H1 (cell line): ENCODE measurements at regions not wholly inside any gene's neighbourhood (a gene's known extent, or its start where the extent isn't known, plus 50 kb on each side); places are given as distances from the start of the nearest gene placed in this dataset.

Experiments used
- CHD7 ChIP-seq: fragments of 300-600 bp; sonication (generic); IDR thresholded peaks from 2 replicates; pipeline ENCODE4 v1.7.1; 2012; ENCODE audit warnings: low read length, moderate library complexity, mild to moderate bottlenecking, inconsistent platforms; ENCODE audit not compliant: insufficient replicate concordance
- EZH2 ChIP-seq: fragments of 200-600 bp; sonication (generic); IDR thresholded peaks from 2 replicates; pipeline ENCODE4 v1.7.1; 2012; ENCODE audit warnings: low read depth, mild to moderate bottlenecking, moderate library complexity, low read length, inconsistent platforms; ENCODE audit not compliant: severe bottlenecking
- RAD21 ChIP-seq, 2 experiments: IDR thresholded peaks in 1 of 2; conservative IDR thresholded peaks in 1 of 2; 2 replicates each; pipeline ENCODE4 v1.6.1; 2011; ENCODE audit warnings: low read depth in 2 of 2, low read length in 2 of 2, improper control_type of control experiment in 1 of 2, inconsistent platforms in 1 of 2, mild to moderate bottlenecking in 1 of 2, moderate library complexity in 1 of 2
- RFX5 ChIP-seq: IDR thresholded peaks from 2 replicates; pipeline ENCODE4 v1.6.1; 2011; ENCODE audit warnings: low read depth, low read length, improper control_type of control experiment, borderline replicate concordance
- SAP30 ChIP-seq: fragments of 300-600 bp; sonication (generic); IDR thresholded peaks from 2 replicates; pipeline ENCODE4 v1.7.1; 2012; ENCODE audit warnings: low read length, moderate library complexity, mild to moderate bottlenecking, inconsistent platforms; ENCODE audit not compliant: insufficient read depth, insufficient replicate concordance
- SIX5 ChIP-seq: IDR thresholded peaks from 2 replicates; pipeline ENCODE4 v1.6.1; 2011; ENCODE audit warnings: mild to moderate bottlenecking, low read depth, low read length
- TBP ChIP-seq: IDR thresholded peaks from 2 replicates; pipeline ENCODE4 v1.6.1; 2011; ENCODE audit warnings: low read depth, low read length, improper control_type of control experiment
- ZNF274 ChIP-seq: IDR thresholded peaks from 2 replicates; pipeline ENCODE4 v1.7.0; 2012; ENCODE audit warnings: low read length, borderline replicate concordance; ENCODE audit errors: extremely low read depth

GRCh38 chr1:74856174-74856573, 123.2 kb downstream of the TYW3 start (continued):
- no peak for TF ChIP-seq CHD7
- no peak for TF ChIP-seq SIX5
- TF ChIP-seq EZH2: no peak
- TF ChIP-seq TBP: no peak
- TF ChIP-seq RAD21 (IDR thresholded peaks at IDR 0.05 in 1 of 2, conservative IDR thresholded peaks at IDR 0.05 in 1 of 2; ENCODE audit: low read depth in 2 of 2, low read length in 2 of 2): no peak
- no peak for TF ChIP-seq RFX5
- no peak for TF ChIP-seq ZNF274
- TF ChIP-seq SAP30: no peak
- TF ChIP-seq, all 59 proteins: peak for 0
